Breast epithelium (tissue), 4 donors: ENCODE measurements at regions not wholly inside any gene's neighbourhood (a gene's known extent, or its start where the extent isn't known, plus 50 kb on each side); places are given as distances from the start of the nearest gene placed in this dataset.

ENCODE experiments used
- DNase-seq, 2 donors: peaks; one replicate each; pipeline ENCODE4 v3.0.0-alpha.2; 2019; ENCODE audit warnings: low spot score in 2 of 2
- H3K27ac ChIP-seq, 2 donors: fragments of 200-600 bp; sonication (generic) in 1 of 2; one replicate each; pipeline ENCODE4 v1.5.1; 2016 to 2019; ENCODE audit warnings: mild to moderate bottlenecking in 1 of 2
- H3K27me3 ChIP-seq, 2 donors: fragments of 200-600 bp; sonication (generic) in 1 of 2; one replicate each; pipeline versions ENCODE4 v1.5.1 to v1.6.0; 2017 to 2019; ENCODE audit warnings: control low read depth in 1 of 2, mild to moderate bottlenecking in 1 of 2
- H3K36me3 ChIP-seq: fragments of 200-600 bp; one replicate; pipeline ENCODE4 v1.5.1; 2019
- H3K4me1 ChIP-seq, 2 donors: fragments of 200-600 bp; sonication (generic); one replicate each; pipeline ENCODE4 v1.5.1; 2016 to 2019; ENCODE audit warnings: control low read depth in 1 of 2
- H3K4me3 ChIP-seq, 3 donors: fragments of 200-600 bp; sonication (generic); 1 replicate in 2 of 3; 2 replicates in 1 of 3; pipeline ENCODE4 v1.5.1; 2016 to 2019; ENCODE audit warnings: mild to moderate bottlenecking in 3 of 3, moderate library complexity in 2 of 3
- H3K9me3 ChIP-seq, 2 donors: fragments of 200-600 bp; sonication (generic) in 1 of 2; one replicate each; pipeline ENCODE4 v1.5.1; 2016 to 2019; ENCODE audit warnings: control low read depth in 1 of 2
- CTCF ChIP-seq, 3 donors: fragments of 450-650 bp; IDR thresholded peaks; one replicate each; pipeline ENCODE4 v1.5.1; 2016 to 2017; ENCODE audit warnings: antibody characterized with exemption in 3 of 3, mild to moderate bottlenecking in 3 of 3, moderate library complexity in 3 of 3
- POLR2A ChIP-seq: fragments of 450-650 bp; IDR thresholded peaks from one replicate; pipeline ENCODE4 v1.6.1; 2016; ENCODE audit warnings: antibody characterized with exemption, mild to moderate bottlenecking, moderate library complexity
- POLR2AphosphoS5 ChIP-seq, 3 donors: sonication (generic); formaldehyde crosslinking; IDR thresholded peaks; one replicate each; pipeline ENCODE4 v1.6.1; 2017; ENCODE audit warnings: antibody characterized with exemption in 3 of 3
- intact Hi-C: fragments of 100-400 bp; cut with DNase I; formaldehyde crosslinking; loops from one replicate; pipeline ENCODE4 v1.15.1; 2023; ENCODE audit warnings: low total_unique reads

GRCh38 chr12:131219670-131220330, 266.1 kb downstream of the ADGRD1 start:
- no peak overlapping the region for H3K27ac ChIP-seq
- DNase-seq, result no peak
- intact Hi-C loops, result no loop called here
- H3K4me1 ChIP-seq, result peaks cover 0 to 5% of the 10 kb centered on the region in 2 donors
- H3K36me3 ChIP-seq, result no peaks in the 10 kb centered on the region
- H3K27me3 ChIP-seq, result no peaks in the 10 kb centered on the region
- H3K4me3 ChIP-seq, result no peak overlapping the region
- TF ChIP-seq POLR2AphosphoS5 (IDR thresholded peaks at IDR 0.05), result no peak
- TF ChIP-seq POLR2A, result no peak
- no peak for TF ChIP-seq CTCF (IDR thresholded peaks at IDR 0.05)
- no peaks in the 10 kb centered on the region for H3K9me3 ChIP-seq

GRCh38 chr12:131220331-131220685, 266.6 kb downstream of the ADGRD1 start:
- Histone ChIP-seq H3K4me3 (no peak overlapping the region), H3K27me3 (no peaks in the 10 kb centered on the region), H3K4me1 (peaks cover 0 to 5% of the 10 kb centered on the region in 2 donors), H3K27ac (no peak overlapping the region), H3K36me3 (no peaks in the 10 kb centered on the region), H3K9me3 (no peaks in the 10 kb centered on the region)
- no peak for DNase-seq
- intact Hi-C loops, result no loop called here
- TF ChIP-seq POLR2AphosphoS5 (IDR thresholded peaks at IDR 0.05) (no peak), CTCF (IDR thresholded peaks at IDR 0.05) (no peak), POLR2A (no peak)

- Histone ChIP-seq H3K36me3 (no peaks in the 10 kb centered on the region), H3K4me1 (peaks cover 0 to 5% of the 10 kb centered on the region in 2 donors), H3K27me3 (no peaks in the 10 kb centered on the region), H3K4me3 (no peak overlapping the region), H3K9me3 (no peaks in the 10 kb centered on the region), H3K27ac (no peak overlapping the region)
- intact Hi-C loops, result no loop called here
- DNase-seq, result no peak
- TF ChIP-seq CTCF (IDR thresholded peaks at IDR 0.05) (no peak), POLR2AphosphoS5 (IDR thresholded peaks at IDR 0.05) (no peak), POLR2A (no peak)
Observed at GRCh38 chr12:131221061-131221956, 267.6 kb downstream of the ADGRD1 start.

- intact Hi-C loops, result no loop called here
- DNase-seq, result no peak
- H3K9me3 ChIP-seq, result no peaks in the 10 kb centered on the region
- H3K4me3 ChIP-seq, result peak overlapping the region in 1 of 3 donors; percentile 17
- TF ChIP-seq POLR2A (no peak), CTCF (IDR thresholded peaks at IDR 0.05) (no peak), POLR2AphosphoS5 (IDR thresholded peaks at IDR 0.05) (no peak)
- H3K27me3 ChIP-seq, result no peaks in the 10 kb centered on the region
- peaks cover 0 to 5% of the 10 kb centered on the region in 2 donors for H3K4me1 ChIP-seq
- H3K27ac ChIP-seq, result no peak overlapping the region
- H3K36me3 ChIP-seq, result no peaks in the 10 kb centered on the region
Observed at GRCh38 chr12:131221957-131222328, 268.2 kb downstream of the ADGRD1 start.
